ENCODE measurements at regions not wholly inside any gene's neighbourhood (a gene's known extent, or its start where the extent isn't known, plus 50 kb on each side); places are given as distances from the start of the nearest gene placed in this dataset.

- H3K9me3 Mint-ChIP-seq (ENCODE audit: unreplicated experiment): no peaks in the 10 kb centered on the region
- no peaks in the 10 kb centered on the region for H3K4me1 Mint-ChIP-seq (ENCODE audit: low read depth, unreplicated experiment)
- no peak for DNase-seq
- ChIA-PET POLR2A (no interaction called here), CTCF (no interaction called here)
- no peaks in the 10 kb centered on the region for H3K36me3 Mint-ChIP-seq (ENCODE audit: insufficient read depth, unreplicated experiment)
- H3K27ac Mint-ChIP-seq (ENCODE audit: unreplicated experiment): no peak overlapping the region
- no peaks in the 10 kb centered on the region for H3K9me3 ChIP-seq
- no peak overlapping the region for H3K4me3 ChIP-seq (ENCODE audit: low read depth, low read length)
- H3K36me3 ChIP-seq (ENCODE audit: control insufficient read depth, insufficient read depth, low read length): no peaks in the 10 kb centered on the region
- H3K4me1 ChIP-seq: no peaks in the 10 kb centered on the region
- no TSS peak for BruUV-seq (replicated peaks)
- intact Hi-C loops (cut with micrococcal nuclease; ENCODE audit: unreplicated experiment): no loop called here
- no peak overlapping the region for H3K4me3 Mint-ChIP-seq (ENCODE audit: unreplicated experiment)
- peaks cover 17% of the 10 kb centered on the region for H3K27me3 Mint-ChIP-seq (ENCODE audit: insufficient read depth, unreplicated experiment)
- TF ChIP-seq, protein P1, sequence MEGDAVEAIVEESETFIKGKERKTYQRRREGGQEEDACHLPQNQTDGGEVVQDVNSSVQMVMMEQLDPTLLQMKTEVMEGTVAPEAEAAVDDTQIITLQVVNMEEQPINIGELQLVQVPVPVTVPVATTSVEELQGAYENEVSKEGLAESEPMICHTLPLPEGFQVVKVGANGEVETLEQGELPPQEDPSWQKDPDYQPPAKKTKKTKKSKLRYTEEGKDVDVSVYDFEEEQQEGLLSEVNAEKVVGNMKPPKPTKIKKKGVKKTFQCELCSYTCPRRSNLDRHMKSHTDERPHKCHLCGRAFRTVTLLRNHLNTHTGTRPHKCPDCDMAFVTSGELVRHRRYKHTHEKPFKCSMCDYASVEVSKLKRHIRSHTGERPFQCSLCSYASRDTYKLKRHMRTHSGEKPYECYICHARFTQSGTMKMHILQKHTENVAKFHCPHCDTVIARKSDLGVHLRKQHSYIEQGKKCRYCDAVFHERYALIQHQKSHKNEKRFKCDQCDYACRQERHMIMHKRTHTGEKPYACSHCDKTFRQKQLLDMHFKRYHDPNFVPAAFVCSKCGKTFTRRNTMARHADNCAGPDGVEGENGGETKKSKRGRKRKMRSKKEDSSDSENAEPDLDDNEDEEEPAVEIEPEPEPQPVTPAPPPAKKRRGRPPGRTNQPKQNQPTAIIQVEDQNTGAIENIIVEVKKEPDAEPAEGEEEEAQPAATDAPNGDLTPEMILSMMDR (IDR thresholded peaks at IDR 0.05; ENCODE audit: insufficient read depth in 1 of 2, low read depth in 1 of 2, low read length in 1 of 2, severe bottlenecking in 1 of 2, unreplicated experiment in 1 of 2): no peak
- no peaks in the 10 kb centered on the region for H3K27me3 ChIP-seq (replicated peaks; ENCODE audit: control insufficient read depth, insufficient read depth, low read length)
These were observed 181.2 kb upstream of the RAB6C start for GRCh38 chr2:129798301-129798581.

DNA sequence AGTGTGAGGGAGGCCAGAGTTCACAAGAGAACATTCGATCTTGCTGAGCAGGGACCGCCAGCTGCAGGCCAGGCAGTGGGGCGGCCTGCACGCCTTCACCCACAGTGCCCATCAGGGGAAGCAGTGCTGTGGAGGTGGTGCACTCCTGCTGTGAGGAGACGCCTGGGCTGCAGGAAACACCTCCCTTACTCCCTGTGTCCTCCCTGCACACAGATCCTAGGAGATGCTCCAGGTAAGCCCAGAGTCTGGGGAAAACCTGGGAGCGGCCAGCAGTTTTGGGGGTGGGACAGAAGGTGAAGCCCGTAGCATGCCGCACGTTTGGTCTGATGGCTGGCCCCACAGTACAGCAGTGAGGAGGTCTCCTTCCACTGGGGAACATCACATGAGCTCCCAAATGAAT, 180.8 kb upstream of the RAB6C start:
- TF ChIP-seq, protein P1 (IDR thresholded peaks at IDR 0.05; ENCODE audit: insufficient read depth in 1 of 2, low read depth in 1 of 2, low read length in 1 of 2, severe bottlenecking in 1 of 2, unreplicated experiment in 1 of 2): no peak
- H3K36me3 ChIP-seq (ENCODE audit: control insufficient read depth, insufficient read depth, low read length): no peaks in the 10 kb centered on the region
- Mint-ChIP-seq H3K4me3 (ENCODE audit: unreplicated experiment) (no peak overlapping the region), H3K9me3 (ENCODE audit: unreplicated experiment) (no peaks in the 10 kb centered on the region), H3K4me1 (ENCODE audit: low read depth, unreplicated experiment) (no peaks in the 10 kb centered on the region), H3K36me3 (ENCODE audit: insufficient read depth, unreplicated experiment) (no peaks in the 10 kb centered on the region), H3K27ac (ENCODE audit: unreplicated experiment) (no peak overlapping the region), H3K27me3 (ENCODE audit: insufficient read depth, unreplicated experiment) (peaks cover 14% of the 10 kb centered on the region)
- H3K4me1 ChIP-seq: no peaks in the 10 kb centered on the region
- ChIA-PET POLR2A (no interaction called here), CTCF (no interaction called here)
- intact Hi-C loops (cut with micrococcal nuclease; ENCODE audit: unreplicated experiment): no loop called here
- BruUV-seq (replicated peaks): no TSS peak
- H3K27me3 ChIP-seq (replicated peaks; ENCODE audit: control insufficient read depth, insufficient read depth, low read length): no peaks in the 10 kb centered on the region
- H3K4me3 ChIP-seq (ENCODE audit: low read depth, low read length): no peak overlapping the region
- H3K9me3 ChIP-seq: no peaks in the 10 kb centered on the region
- DNase-seq: no peak

DNA sequence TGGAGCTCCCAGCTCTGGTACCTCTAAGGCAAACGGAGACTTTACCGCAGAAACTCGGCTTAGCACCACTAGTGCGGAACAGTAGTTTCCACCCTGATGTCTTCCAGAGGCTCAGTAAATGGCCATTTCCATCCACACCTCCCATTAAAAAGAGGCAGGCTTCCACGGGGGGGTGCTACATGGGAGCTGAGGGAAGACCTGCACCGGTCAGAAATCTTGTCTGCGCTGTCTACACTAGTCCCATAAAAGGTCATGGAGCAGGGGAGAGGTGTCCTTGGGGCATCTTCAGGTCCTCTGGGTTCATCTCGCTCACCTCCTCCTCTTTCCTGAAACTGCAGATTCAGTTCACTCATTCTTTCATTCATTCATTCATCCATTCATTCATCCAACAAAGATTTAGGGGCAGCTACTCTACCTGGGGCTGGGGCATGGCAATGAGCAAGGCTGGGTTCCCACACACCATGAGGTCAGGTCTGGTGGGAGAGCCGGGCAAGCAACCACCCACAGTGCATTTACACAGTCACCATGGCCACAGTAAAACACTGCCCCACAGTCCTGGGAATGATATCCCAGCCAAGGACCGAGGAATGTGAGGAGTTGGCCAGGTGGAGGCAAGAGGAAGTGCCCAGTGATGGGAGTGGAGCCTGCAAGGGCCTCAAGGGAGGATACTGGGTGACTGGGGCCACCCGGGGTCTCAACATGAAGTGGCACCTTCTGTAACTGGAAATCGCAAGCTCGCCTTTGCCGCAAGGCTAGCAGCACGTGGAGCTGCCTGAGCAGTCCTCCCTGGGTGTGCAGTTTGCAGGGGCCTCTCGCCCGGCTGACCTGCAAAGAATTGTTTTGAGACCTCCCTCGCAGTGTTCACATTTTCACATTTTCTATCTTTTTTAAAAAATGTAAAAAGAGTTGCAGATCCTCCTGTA, 180.2 kb upstream of the RAB6C start:
- H3K4me3 ChIP-seq (ENCODE audit: low read depth, low read length): no peak overlapping the region
- Mint-ChIP-seq H3K36me3 (ENCODE audit: insufficient read depth, unreplicated experiment) (no peaks in the 10 kb centered on the region), H3K27ac (ENCODE audit: unreplicated experiment) (no peak overlapping the region), H3K27me3 (ENCODE audit: insufficient read depth, unreplicated experiment) (peaks cover 14% of the 10 kb centered on the region), H3K4me1 (ENCODE audit: low read depth, unreplicated experiment) (no peaks in the 10 kb centered on the region), H3K9me3 (ENCODE audit: unreplicated experiment) (no peaks in the 10 kb centered on the region), H3K4me3 (ENCODE audit: unreplicated experiment) (no peak overlapping the region)
- no peak for DNase-seq
- no peaks in the 10 kb centered on the region for H3K4me1 ChIP-seq
- CTCF ChIA-PET: no interaction called here
- no TSS peak for BruUV-seq (replicated peaks)
- H3K27me3 ChIP-seq (replicated peaks; ENCODE audit: control insufficient read depth, insufficient read depth, low read length): no peaks in the 10 kb centered on the region
- POLR2A ChIA-PET: no interaction called here
- TF ChIP-seq, protein P1 (IDR thresholded peaks at IDR 0.05; ENCODE audit: insufficient read depth in 1 of 2, low read depth in 1 of 2, low read length in 1 of 2, severe bottlenecking in 1 of 2, unreplicated experiment in 1 of 2): no peak
- intact Hi-C loops (cut with micrococcal nuclease; ENCODE audit: unreplicated experiment): no loop called here
- no peaks in the 10 kb centered on the region for H3K9me3 ChIP-seq
- H3K36me3 ChIP-seq (ENCODE audit: control insufficient read depth, insufficient read depth, low read length): no peaks in the 10 kb centered on the region

Measured in Caco-2 (cell line).